Rectal smooth muscle tissue (tissue), 1 donor: ENCODE measurements at regions not wholly inside any gene's neighbourhood (a gene's known extent, or its start where the extent isn't known, plus 50 kb on each side); places are given as distances from the start of the nearest gene placed in this dataset.

ENCODE experiments used
- H3K27ac ChIP-seq: one replicate; pipeline ENCODE4 v1.7.0; 2013; ENCODE audit warnings: low read depth, low read length, inconsistent platforms
- H3K27me3 ChIP-seq: one replicate; pipeline ENCODE4 v1.7.0; 2013; ENCODE audit warnings: low read length; ENCODE audit not compliant: control insufficient read depth, insufficient read depth
- H3K36me3 ChIP-seq: one replicate; pipeline ENCODE4 v1.7.0; 2013; ENCODE audit warnings: low read length; ENCODE audit not compliant: control insufficient read depth, insufficient read depth
- H3K4me1 ChIP-seq: one replicate; pipeline ENCODE4 v1.7.0; 2013; ENCODE audit warnings: low read length; ENCODE audit not compliant: control insufficient read depth, insufficient read depth
- H3K4me3 ChIP-seq: one replicate; pipeline ENCODE4 v1.7.0; 2013; ENCODE audit warnings: low read length
- H3K9ac ChIP-seq: one replicate; pipeline ENCODE4 v1.7.0; 2013; ENCODE audit warnings: low read length

- no peak overlapping the region for H3K27ac ChIP-seq
- H3K4me3 ChIP-seq = no peak overlapping the region
- H3K4me1 ChIP-seq = no peaks in the 10 kb centered on the region
- peaks cover 2% of the 10 kb centered on the region for H3K27me3 ChIP-seq
- H3K36me3 ChIP-seq = no peaks in the 10 kb centered on the region
- no peak overlapping the region for H3K9ac ChIP-seq
Observed at GRCh38 chr15:69604072-69604411, 151.4 kb downstream of the RPLP1 start.

GRCh38 chr15:69606144-69606543 is 153.5 kb downstream of the RPLP1 start:
- no peaks in the 10 kb centered on the region for H3K4me1 ChIP-seq
- H3K27ac ChIP-seq = no peak overlapping the region
- H3K4me3 ChIP-seq = no peak overlapping the region
- H3K9ac ChIP-seq = no peak overlapping the region
- no peaks in the 10 kb centered on the region for H3K27me3 ChIP-seq
- no peaks in the 10 kb centered on the region for H3K36me3 ChIP-seq

- Histone ChIP-seq H3K27ac (no peak overlapping the region), H3K4me3 (no peak overlapping the region), H3K27me3 (no peaks in the 10 kb centered on the region)
Observed at GRCh38 chr15:69606921-69607500, 154.4 kb downstream of the RPLP1 start.

GRCh38 chr15:69608661-69609060 is 156.0 kb downstream of the RPLP1 start:
- Histone ChIP-seq H3K36me3 (no peaks in the 10 kb centered on the region), H3K9ac (no peak overlapping the region), H3K4me1 (no peaks in the 10 kb centered on the region), H3K4me3 (no peak overlapping the region), H3K27me3 (no peaks in the 10 kb centered on the region), H3K27ac (no peak overlapping the region)

More at GRCh38 chr15:69606921-69607500, 154.4 kb downstream of the RPLP1 start:
- Histone ChIP-seq H3K36me3 (no peaks in the 10 kb centered on the region), H3K4me1 (no peaks in the 10 kb centered on the region), H3K9ac (no peak overlapping the region)

GRCh38 chr15:69609176-69609575 is 156.6 kb downstream of the RPLP1 start:
- H3K4me1 ChIP-seq = no peaks in the 10 kb centered on the region
- H3K27ac ChIP-seq = no peak overlapping the region
- H3K27me3 ChIP-seq = no peaks in the 10 kb centered on the region
- H3K36me3 ChIP-seq = no peaks in the 10 kb centered on the region
- no peak overlapping the region for H3K9ac ChIP-seq
- no peak overlapping the region for H3K4me3 ChIP-seq

- Histone ChIP-seq H3K36me3 (no peaks in the 10 kb centered on the region), H3K4me3 (no peak overlapping the region), H3K4me1 (no peaks in the 10 kb centered on the region), H3K9ac (no peak overlapping the region), H3K27me3 (no peaks in the 10 kb centered on the region), H3K27ac (no peak overlapping the region)
Observed at GRCh38 chr15:69609776-69610175, 157.2 kb downstream of the RPLP1 start.

GRCh38 chr15:69610277-69610676 is 157.7 kb downstream of the RPLP1 start:
- no peak overlapping the region for H3K9ac ChIP-seq
- no peaks in the 10 kb centered on the region for H3K27me3 ChIP-seq
- H3K36me3 ChIP-seq = no peaks in the 10 kb centered on the region

GRCh38 chr15:69610858-69611257 is 158.2 kb downstream of the RPLP1 start:
- no peak overlapping the region for H3K4me3 ChIP-seq
- no peaks in the 10 kb centered on the region for H3K36me3 ChIP-seq
- H3K9ac ChIP-seq = no peak overlapping the region
- no peaks in the 10 kb centered on the region for H3K4me1 ChIP-seq
- H3K27me3 ChIP-seq = no peaks in the 10 kb centered on the region
- no peak overlapping the region for H3K27ac ChIP-seq

More at GRCh38 chr15:69610277-69610676, 157.7 kb downstream of the RPLP1 start:
- Histone ChIP-seq H3K27ac (no peak overlapping the region), H3K4me1 (no peaks in the 10 kb centered on the region), H3K4me3 (no peak overlapping the region)

GRCh38 chr15:69612112-69612511 is 159.5 kb downstream of the RPLP1 start:
- Histone ChIP-seq H3K4me1 (no peaks in the 10 kb centered on the region), H3K27ac (no peak overlapping the region), H3K36me3 (no peaks in the 10 kb centered on the region), H3K4me3 (no peak overlapping the region), H3K27me3 (no peaks in the 10 kb centered on the region), H3K9ac (no peak overlapping the region)

GRCh38 chr15:69613182-69613581 is 160.6 kb downstream of the RPLP1 start:
- H3K36me3 ChIP-seq = no peaks in the 10 kb centered on the region
- H3K4me3 ChIP-seq = no peak overlapping the region
- H3K27me3 ChIP-seq = no peaks in the 10 kb centered on the region
- no peak overlapping the region for H3K9ac ChIP-seq
- no peak overlapping the region for H3K27ac ChIP-seq
- H3K4me1 ChIP-seq = no peaks in the 10 kb centered on the region

GRCh38 chr15:69613988-69614387 is 161.4 kb downstream of the RPLP1 start:
- Histone ChIP-seq H3K36me3 (no peaks in the 10 kb centered on the region), H3K27ac (no peak overlapping the region), H3K4me1 (no peaks in the 10 kb centered on the region), H3K27me3 (no peaks in the 10 kb centered on the region), H3K4me3 (no peak overlapping the region), H3K9ac (no peak overlapping the region)

GRCh38 chr15:69615736-69616135 is 163.1 kb downstream of the RPLP1 start:
- no peaks in the 10 kb centered on the region for H3K36me3 ChIP-seq
- H3K27ac ChIP-seq = no peak overlapping the region
- no peak overlapping the region for H3K9ac ChIP-seq
- H3K27me3 ChIP-seq = no peaks in the 10 kb centered on the region
- H3K4me1 ChIP-seq = no peaks in the 10 kb centered on the region
- H3K4me3 ChIP-seq = no peak overlapping the region

- no peaks in the 10 kb centered on the region for H3K27me3 ChIP-seq
- H3K4me1 ChIP-seq = no peaks in the 10 kb centered on the region
- H3K9ac ChIP-seq = no peak overlapping the region
- H3K36me3 ChIP-seq = no peaks in the 10 kb centered on the region
- H3K4me3 ChIP-seq = no peak overlapping the region
- H3K27ac ChIP-seq = no peak overlapping the region
Observed at GRCh38 chr15:69616558-69616957, 163.9 kb downstream of the RPLP1 start.
